Thyroid gland (tissue), 4 donors: ENCODE measurements at regions not wholly inside any gene's neighbourhood (a gene's known extent, or its start where the extent isn't known, plus 50 kb on each side); places are given as distances from the start of the nearest gene placed in this dataset.

Source experiments
- DNase-seq, 2 donors: peaks; one replicate each; pipeline ENCODE4 v3.0.0-alpha.2; 2019
- H3K27ac ChIP-seq, 3 donors: fragments of 200-600 bp; sonication (generic); 1 replicate in 2 of 3; 2 replicates in 1 of 3; pipeline ENCODE4 v1.5.1; 2016 to 2019; ENCODE audit warnings: mild to moderate bottlenecking in 1 of 3, moderate library complexity in 1 of 3
- H3K27me3 ChIP-seq: fragments of 200-600 bp; sonication (generic); one replicate; pipeline ENCODE4 v1.5.1; 2019
- H3K36me3 ChIP-seq, 2 donors: fragments of 200-600 bp; sonication (generic); one replicate each; pipeline ENCODE4 v1.5.1; 2016 to 2019
- H3K4me1 ChIP-seq, 2 donors: fragments of 200-600 bp; sonication (generic); one replicate each; pipeline ENCODE4 v1.5.1; 2017 to 2019
- H3K4me3 ChIP-seq, 3 donors: fragments of 200-600 bp; sonication (generic); replicated peaks in 1 of 3; 1 replicate in 2 of 3; 2 replicates in 1 of 3; pipeline ENCODE4 v1.5.1; 2016; ENCODE audit warnings: mild to moderate bottlenecking in 1 of 3
- H3K9me3 ChIP-seq: fragments of 200-600 bp; sonication (generic); one replicate; pipeline ENCODE4 v1.5.1; 2017
- CTCF ChIP-seq, 6 experiments: fragments of 200-600 bp in 3 of 6; fragments of 450-650 bp in 3 of 6; sonication (generic) in 3 of 6; IDR thresholded peaks; one replicate each; pipeline ENCODE4 v1.5.1; 2016 to 2019; ENCODE audit warnings: antibody characterized with exemption in 6 of 6, mild to moderate bottlenecking in 2 of 6, inconsistent platforms in 1 of 6, moderate library complexity in 1 of 6
- POLR2A ChIP-seq, 2 donors: fragments of 450-650 bp; IDR thresholded peaks; one replicate each; pipeline ENCODE4 v1.6.1; 2017; ENCODE audit warnings: antibody characterized with exemption in 2 of 2, mild to moderate bottlenecking in 2 of 2, moderate library complexity in 1 of 2
- WGBS, 2 donors: methylation state at CpG; one replicate each; pipeline ENCODE4 v1.1.5; 2017; 5-methylcytosine and 5-hydroxymethylcytosine counted together
- intact Hi-C: fragments of 100-400 bp; cut with DNase I; formaldehyde crosslinking; loops from one replicate; pipeline ENCODE4 v1.15.1; 2023

GRCh38 chr10:62614389-62615157 is 189.9 kb upstream of the ADO start:
- no peaks in the 10 kb centered on the region for H3K4me1 ChIP-seq
- 80 to 85% methylated on average over 10 to 11 of the region's 11 CpGs for WGBS, 2 donors
- no peak overlapping the region for H3K4me3 ChIP-seq
- H3K36me3 ChIP-seq = no peaks in the 10 kb centered on the region
- no peak overlapping the region for H3K27ac ChIP-seq
- H3K9me3 ChIP-seq = no peaks in the 10 kb centered on the region
- no peak for TF ChIP-seq CTCF (IDR thresholded peaks at IDR 0.05)
- TF ChIP-seq POLR2A (IDR thresholded peaks at IDR 0.05) = no peak
- no peaks in the 10 kb centered on the region for H3K27me3 ChIP-seq
- DNase-seq = no peak
- intact Hi-C loops = loop anchor here (10.0 kb wide), 3 partner anchors 200 to 540 kb away; partner anchors contain the start of gene EGR2

GRCh38 chr10:62616885-62617590 is 187.5 kb upstream of the ADO start:
- peak; percentile 15 to 44 for DNase-seq

GRCh38 chr10:62617652-62618051 is 186.9 kb upstream of the ADO start:
- DNase-seq = no peak
- intact Hi-C loops = loop anchor here (10.0 kb wide), 3 partner anchors 197 to 537 kb away; partner anchors contain the start of gene EGR2
- no peak overlapping the region for H3K27ac ChIP-seq
- TF ChIP-seq CTCF (IDR thresholded peaks at IDR 0.05) = no peak
- no peak for TF ChIP-seq POLR2A (IDR thresholded peaks at IDR 0.05)
- H3K27me3 ChIP-seq = no peaks in the 10 kb centered on the region
- H3K4me1 ChIP-seq = no peaks in the 10 kb centered on the region
- H3K4me3 ChIP-seq = no peak overlapping the region
- H3K36me3 ChIP-seq = no peaks in the 10 kb centered on the region
- no peaks in the 10 kb centered on the region for H3K9me3 ChIP-seq
- 75 to 76% methylated on average over 9 of the region's 9 CpGs for WGBS, 2 donors

More at GRCh38 chr10:62616885-62617590, 187.5 kb upstream of the ADO start:
- Histone ChIP-seq H3K36me3 (no peaks in the 10 kb centered on the region), H3K4me1 (no peaks in the 10 kb centered on the region), H3K4me3 (no peak overlapping the region), H3K9me3 (no peaks in the 10 kb centered on the region), H3K27me3 (no peaks in the 10 kb centered on the region), H3K27ac (no peak overlapping the region)
- no peak for TF ChIP-seq CTCF (IDR thresholded peaks at IDR 0.05)
- intact Hi-C loops = loop anchor here (10.0 kb wide), 3 partner anchors 198 to 538 kb away; partner anchors contain the start of gene EGR2
- WGBS, 2 donors = 70 to 78% methylated on average over 2 of the region's 2 CpGs

GRCh38 chr10:62618054-62618453 is 186.5 kb upstream of the ADO start:
- no peaks in the 10 kb centered on the region for H3K9me3 ChIP-seq
- no peaks in the 10 kb centered on the region for H3K36me3 ChIP-seq
- no peak for DNase-seq
- no peak overlapping the region for H3K4me3 ChIP-seq
- no peaks in the 10 kb centered on the region for H3K27me3 ChIP-seq
- H3K27ac ChIP-seq = no peak overlapping the region
- TF ChIP-seq CTCF (IDR thresholded peaks at IDR 0.05) (no peak), POLR2A (IDR thresholded peaks at IDR 0.05) (no peak)
- no peaks in the 10 kb centered on the region for H3K4me1 ChIP-seq
- 82 to 94% methylated on average over 5 of the region's 5 CpGs for WGBS, 2 donors
- intact Hi-C loops = loop anchor here (10.0 kb wide), 3 partner anchors 197 to 537 kb away; partner anchors contain the start of gene EGR2
